A673 (cell line): ENCODE measurements at regions not wholly inside any gene's neighbourhood (a gene's known extent, or its start where the extent isn't known, plus 50 kb on each side); places are given as distances from the start of the nearest gene placed in this dataset.

Experiments used
- CTCF ChIP-seq: fragments of 300-800, 200-600 bp; sonication (generic); conservative IDR thresholded peaks from 2 replicates; pipeline ENCODE4 v1.5.1; 2017; ENCODE audit warnings: low read depth, mild to moderate bottlenecking, antibody characterized with exemption, low read length, moderate library complexity, mixed read lengths
- EZH2 ChIP-seq: fragments of 200-600 bp; sonication (generic); IDR thresholded peaks from 2 replicates; pipeline ENCODE4 v1.6.1; 2017; ENCODE audit warnings: borderline replicate concordance, low read depth, mild to moderate bottlenecking, mixed read lengths, antibody characterized with exemption, low read length; ENCODE audit not compliant: poor library complexity, severe bottlenecking

- TF ChIP-seq CTCF (no peak), EZH2 (no peak)
These were observed 189.0 kb upstream of the MEF2C start for GRCh38 chr5:89071941-89072331.
